ENCODE measurements at regions not wholly inside any gene's neighbourhood (a gene's known extent, or its start where the extent isn't known, plus 50 kb on each side); places are given as distances from the start of the nearest gene placed in this dataset.

DNA sequence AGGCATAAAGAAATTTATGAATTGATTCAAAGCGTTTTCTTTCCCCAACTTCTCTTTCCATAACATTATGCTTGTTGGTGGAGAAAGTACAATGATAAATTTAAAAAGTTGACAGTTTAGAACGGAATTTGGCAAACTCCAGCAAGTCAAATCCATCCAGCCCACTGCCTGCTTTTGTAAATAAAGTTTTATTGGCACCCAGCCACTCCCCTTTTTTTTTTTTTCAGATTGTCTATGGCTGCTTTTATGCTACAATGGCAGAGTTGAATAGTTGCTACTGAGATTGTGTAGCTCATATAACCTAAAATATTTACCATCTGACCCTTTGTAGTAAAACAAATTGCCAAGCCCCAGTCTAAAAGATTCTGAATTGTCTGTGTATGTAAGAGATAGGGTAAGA is 112.8 kb upstream of the RBMS3 start:
- H3K4me3 ChIP-seq (ENCODE audit: low read depth, low read length) = no peak overlapping the region
- TF ChIP-seq, protein P1, sequence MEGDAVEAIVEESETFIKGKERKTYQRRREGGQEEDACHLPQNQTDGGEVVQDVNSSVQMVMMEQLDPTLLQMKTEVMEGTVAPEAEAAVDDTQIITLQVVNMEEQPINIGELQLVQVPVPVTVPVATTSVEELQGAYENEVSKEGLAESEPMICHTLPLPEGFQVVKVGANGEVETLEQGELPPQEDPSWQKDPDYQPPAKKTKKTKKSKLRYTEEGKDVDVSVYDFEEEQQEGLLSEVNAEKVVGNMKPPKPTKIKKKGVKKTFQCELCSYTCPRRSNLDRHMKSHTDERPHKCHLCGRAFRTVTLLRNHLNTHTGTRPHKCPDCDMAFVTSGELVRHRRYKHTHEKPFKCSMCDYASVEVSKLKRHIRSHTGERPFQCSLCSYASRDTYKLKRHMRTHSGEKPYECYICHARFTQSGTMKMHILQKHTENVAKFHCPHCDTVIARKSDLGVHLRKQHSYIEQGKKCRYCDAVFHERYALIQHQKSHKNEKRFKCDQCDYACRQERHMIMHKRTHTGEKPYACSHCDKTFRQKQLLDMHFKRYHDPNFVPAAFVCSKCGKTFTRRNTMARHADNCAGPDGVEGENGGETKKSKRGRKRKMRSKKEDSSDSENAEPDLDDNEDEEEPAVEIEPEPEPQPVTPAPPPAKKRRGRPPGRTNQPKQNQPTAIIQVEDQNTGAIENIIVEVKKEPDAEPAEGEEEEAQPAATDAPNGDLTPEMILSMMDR (conservative IDR thresholded peaks at IDR 0.05; ENCODE audit: low read depth, low read length) = no peak
- no peak for DNase-seq (ENCODE audit: low read depth)

DNA sequence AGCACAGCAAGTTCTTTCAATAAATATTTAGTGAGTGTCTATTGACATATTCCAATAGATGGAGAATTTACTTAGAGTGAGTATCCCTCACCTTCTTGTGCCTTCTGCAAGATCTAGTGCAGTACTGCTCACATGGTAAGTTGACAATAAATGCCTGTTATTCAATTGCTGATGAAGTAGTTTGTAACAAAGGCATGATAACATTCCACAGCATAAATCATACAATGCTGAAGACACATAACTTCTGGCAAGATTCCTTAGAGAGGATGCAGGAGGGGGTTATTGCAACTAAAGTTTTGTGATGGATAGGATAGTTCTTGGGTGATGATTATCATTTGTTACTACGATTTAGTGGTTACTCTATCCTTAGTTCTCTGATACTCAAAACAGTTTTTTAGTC is 112.2 kb upstream of the RBMS3 start:
- H3K4me3 ChIP-seq (ENCODE audit: low read depth, low read length) = no peak overlapping the region
- DNase-seq (ENCODE audit: low read depth) = no peak
- TF ChIP-seq, protein P1 (conservative IDR thresholded peaks at IDR 0.05; ENCODE audit: low read depth, low read length) = no peak

DNA sequence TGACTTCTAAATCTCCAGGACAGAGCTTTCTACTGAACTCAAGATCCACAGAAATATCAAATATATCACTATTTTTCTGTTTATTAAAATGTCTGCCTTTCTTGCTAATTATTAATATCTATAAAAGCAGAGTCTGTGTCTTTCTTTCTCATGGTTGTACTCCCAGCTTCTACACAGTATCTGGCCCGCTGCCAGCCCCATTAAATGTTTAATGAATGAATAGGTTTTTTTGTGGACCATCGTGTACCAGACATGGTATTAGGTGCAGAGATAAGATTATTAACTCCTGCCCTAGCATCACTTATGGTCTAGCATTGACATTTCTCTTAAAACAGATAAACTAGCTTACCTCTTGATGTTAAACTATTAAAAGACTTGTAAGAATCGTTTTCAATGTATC is 111.4 kb upstream of the RBMS3 start:
- no peak overlapping the region for H3K4me3 ChIP-seq (ENCODE audit: low read depth, low read length)
- DNase-seq (ENCODE audit: low read depth) = no peak
- TF ChIP-seq, protein P1 (conservative IDR thresholded peaks at IDR 0.05; ENCODE audit: low read depth, low read length) = no peak

DNA sequence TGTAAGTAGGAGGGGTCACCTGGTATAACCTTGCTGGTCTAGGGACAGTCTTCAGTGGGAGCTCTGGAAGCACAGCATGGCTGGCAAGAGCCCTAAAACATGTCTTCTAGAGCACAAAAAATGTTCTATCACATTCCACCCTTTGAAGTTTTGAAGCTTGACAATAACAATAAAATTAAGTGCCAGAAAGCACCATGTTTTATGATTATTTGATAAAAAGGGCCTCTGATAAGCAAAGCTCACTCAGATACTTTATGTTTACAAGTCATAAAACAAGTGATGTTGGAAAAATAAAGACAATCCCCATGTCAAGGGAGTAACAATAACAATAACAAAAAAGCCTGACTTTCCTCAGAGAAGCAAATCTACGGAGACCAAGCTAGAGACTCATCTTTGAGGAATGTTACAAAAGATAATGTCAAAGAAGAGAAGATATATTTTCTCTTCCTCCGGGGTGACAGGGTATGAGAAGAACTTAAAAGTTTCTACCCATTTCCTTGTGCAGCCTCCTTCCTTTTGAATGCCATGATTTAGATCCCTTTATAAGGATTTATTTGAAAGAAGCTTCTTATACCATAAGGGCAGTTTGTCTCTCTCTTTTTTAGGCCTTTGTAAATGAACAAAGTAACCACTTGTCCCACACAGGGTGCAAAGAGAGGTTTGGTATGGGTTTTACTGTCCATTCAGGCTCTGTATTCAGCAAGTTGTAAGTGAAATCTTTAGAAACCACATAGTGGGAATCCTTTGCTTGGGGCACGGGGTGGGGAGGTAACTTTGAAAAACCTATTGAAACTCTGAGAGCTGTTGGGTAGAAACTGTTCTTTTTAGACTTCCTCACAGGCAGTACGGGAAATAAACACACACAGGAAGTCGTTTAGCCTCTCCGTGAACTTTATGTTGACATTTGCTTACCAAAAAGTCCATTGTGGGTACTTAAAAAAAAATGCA is 109.6 kb upstream of the RBMS3 start:
- TF ChIP-seq, protein P1 (conservative IDR thresholded peaks at IDR 0.05; ENCODE audit: low read depth, low read length) = no peak
- no peak for DNase-seq (ENCODE audit: low read depth)
- no peak overlapping the region for H3K4me3 ChIP-seq (ENCODE audit: low read depth, low read length)

DNA sequence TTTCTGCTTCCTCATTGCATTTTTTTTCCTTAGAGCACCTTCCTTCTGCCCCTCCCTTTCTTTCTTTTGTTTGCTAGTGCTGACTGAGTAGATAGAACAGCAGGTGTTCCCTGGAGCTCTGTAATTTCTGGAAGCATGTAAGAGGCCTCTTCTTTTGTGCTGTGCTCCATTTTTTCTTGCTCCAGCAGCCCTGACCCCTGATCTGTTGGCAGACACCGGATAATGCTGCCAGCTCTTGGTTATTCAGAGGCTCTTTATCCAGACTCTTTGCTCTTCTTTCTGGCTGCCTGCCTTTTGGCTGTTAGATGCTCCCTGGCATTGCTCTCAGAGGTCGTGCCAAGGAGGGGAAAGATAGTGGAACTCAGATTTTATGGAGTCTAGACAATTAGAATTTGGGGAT is 104.4 kb upstream of the RBMS3 start:
- DNase-seq (ENCODE audit: low read depth) = no peak
- TF ChIP-seq, protein P1 (conservative IDR thresholded peaks at IDR 0.05; ENCODE audit: low read depth, low read length) = no peak
- no peak overlapping the region for H3K4me3 ChIP-seq (ENCODE audit: low read depth, low read length)

DNA sequence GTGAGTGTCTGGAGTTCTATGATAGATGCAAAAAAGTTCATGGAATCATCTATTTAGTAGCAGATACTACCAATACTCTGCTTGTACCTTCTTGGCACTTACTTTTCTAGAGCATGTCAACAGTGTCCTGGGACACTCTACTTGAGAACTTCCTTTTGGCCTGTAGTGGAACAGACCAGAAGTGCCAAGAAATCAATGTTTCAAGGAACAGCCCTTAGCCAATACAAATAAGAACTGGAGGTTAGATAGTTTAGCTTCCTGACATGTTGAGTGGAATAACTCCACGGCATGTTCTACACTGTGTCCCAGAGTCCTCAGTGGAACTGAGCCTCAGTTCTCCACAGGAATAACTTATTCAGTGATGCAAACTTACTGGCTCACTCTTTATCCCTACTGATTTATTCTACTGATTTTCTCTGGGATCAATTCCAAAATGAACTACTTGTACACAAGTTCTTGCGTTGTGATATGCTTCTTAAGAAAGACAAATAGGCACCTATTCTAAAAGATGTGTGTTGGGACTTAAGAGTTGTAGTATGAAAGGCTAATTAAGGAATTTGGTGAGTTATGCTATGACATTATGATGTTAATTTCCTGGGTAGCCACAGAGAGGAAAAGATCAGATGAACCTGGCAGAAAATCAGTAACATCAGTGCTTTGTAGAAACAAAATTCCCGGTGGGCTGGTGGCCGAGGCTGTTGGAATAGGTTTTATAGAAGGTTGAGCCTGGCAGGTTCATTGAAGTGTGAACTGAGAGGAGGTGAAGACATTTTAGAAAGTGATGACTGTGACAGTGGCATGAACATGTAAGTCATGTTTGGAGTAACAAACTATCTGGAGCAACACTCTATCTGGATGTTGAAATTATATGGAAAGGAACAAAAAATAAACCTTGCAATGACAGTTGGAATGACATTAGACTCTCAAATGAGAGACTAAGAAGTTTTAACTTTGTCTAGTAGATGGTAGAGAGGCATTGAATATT is 101.8 kb upstream of the RBMS3 start:
- TF ChIP-seq, protein P1 (conservative IDR thresholded peaks at IDR 0.05; ENCODE audit: low read depth, low read length) = no peak
- no peak overlapping the region for H3K4me3 ChIP-seq (ENCODE audit: low read depth, low read length)
- DNase-seq (ENCODE audit: low read depth) = no peak

All from epithelial cell of proximal tubule (primary cell).